NCI-H82 treated with DMSO at 0.1 percent for 48 hours (cell line): ENCODE measurements at regions not wholly inside any gene's neighbourhood (a gene's known extent, or its start where the extent isn't known, plus 50 kb on each side); places are given as distances from the start of the nearest gene placed in this dataset.
"Not testable (repeated sequence)": the region's sequence is repeated elsewhere in the genome, so short reads cannot be mapped to it uniquely, and the experiment has no call there.

Source experiments
- DNase-seq: peaks from one replicate; lab custom pipeline; 2025; ENCODE audit not compliant: unreplicated experiment; lab: John Stamatoyannopoulos, UW

GRCh38 chr14:106081721-106082120 is 555.3 kb downstream of the TMEM121 start:
- DNase-seq = not testable (repeated sequence)

GRCh38 chr14:106083082-106083481 is 556.7 kb downstream of the TMEM121 start:
- no peak for DNase-seq

- no peak for DNase-seq
These were observed 561.5 kb downstream of the TMEM121 start for GRCh38 chr14:106087837-106088236.

DNA sequence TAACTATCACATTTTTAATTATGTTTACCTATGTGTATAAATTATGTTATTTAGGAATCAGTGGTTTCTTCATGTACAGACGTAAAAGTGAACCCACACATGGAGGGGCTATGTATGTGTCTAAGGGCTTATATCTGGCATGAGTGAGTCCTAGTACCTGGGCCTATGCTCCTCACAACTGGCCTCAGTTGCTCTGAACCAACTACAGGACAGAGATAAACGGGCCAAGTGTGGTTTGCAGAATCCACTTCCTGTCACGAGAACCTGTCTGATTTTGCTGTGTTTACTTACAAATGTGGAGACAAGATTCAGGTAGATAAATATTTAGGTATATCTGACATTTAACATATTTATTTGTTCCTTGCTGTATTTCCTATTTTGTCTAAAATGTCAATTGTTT is 562.5 kb downstream of the TMEM121 start:
- DNase-seq = not testable (repeated sequence)

GRCh38 chr14:106094654-106095189 is 568.3 kb downstream of the TMEM121 start:
- DNase-seq = no peak

- no peak for DNase-seq
These were observed 581.3 kb downstream of the TMEM121 start for GRCh38 chr14:106107703-106108102.

DNA sequence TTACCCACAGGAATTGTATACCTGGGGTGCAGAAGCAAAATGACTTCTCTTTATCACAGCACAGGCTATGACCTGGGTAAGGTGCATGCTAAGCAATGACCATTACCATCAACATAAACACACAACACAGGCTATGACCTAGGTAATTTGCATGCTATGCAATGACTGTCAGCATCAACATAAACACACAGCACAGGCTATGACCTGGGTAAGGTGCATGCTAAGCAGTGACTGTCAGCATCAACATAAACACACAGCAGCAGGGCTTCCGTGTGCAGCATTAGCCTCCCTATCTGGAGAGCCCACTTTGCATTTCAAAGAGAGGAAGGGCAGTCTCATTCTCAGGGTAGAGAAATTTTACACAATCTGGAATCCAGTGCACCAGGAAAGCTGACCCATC is 583.0 kb downstream of the TMEM121 start:
- no peak for DNase-seq

- no peak for DNase-seq
These were observed 589.0 kb downstream of the TMEM121 start for GRCh38 chr14:106115401-106115800.

- not testable (repeated sequence) for DNase-seq
These were observed 590.1 kb downstream of the TMEM121 start for GRCh38 chr14:106116339-106116930.

DNA sequence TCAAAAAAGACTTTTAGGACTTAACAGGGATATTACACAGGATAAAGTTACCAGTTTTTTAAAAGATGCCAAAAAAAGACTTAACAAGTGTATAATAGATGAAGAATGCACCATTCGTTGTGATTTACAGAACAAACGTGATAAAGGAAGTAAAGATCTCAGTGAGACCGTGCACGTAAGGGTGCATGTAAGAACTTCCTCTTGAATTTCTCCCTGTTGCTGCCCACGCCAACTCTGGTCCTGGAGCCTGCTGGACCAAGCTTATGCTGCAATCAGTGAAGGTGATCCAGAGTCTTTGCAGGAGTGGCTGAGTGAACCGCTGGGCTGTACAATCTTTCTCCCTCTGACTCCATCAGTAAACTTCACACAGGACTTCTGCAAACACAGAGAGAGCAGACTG is 593.7 kb downstream of the TMEM121 start:
- no peak for DNase-seq

DNA sequence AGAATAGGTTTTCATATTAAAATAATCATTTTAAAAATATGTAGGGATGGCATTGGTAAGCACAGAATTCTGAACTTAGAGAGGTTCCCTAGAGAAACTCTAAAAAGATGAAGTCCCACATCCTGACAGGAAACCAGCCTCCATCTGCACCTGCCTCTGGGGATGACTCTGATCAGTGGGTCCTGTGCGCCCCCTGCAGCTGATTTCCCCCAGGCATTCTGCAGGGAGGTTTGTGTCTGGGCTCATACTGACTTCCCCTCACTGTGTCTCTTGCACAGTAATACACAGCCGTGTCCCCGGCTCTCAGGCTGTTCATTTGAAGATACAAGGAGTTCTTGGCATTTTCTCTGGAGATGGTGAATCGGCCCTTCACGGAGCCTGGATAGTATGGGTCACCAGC is 602.9 kb downstream of the TMEM121 start:
- DNase-seq = no peak

GRCh38 chr14:106129904-106130661 is 603.7 kb downstream of the TMEM121 start:
- DNase-seq = not testable (repeated sequence)

DNA sequence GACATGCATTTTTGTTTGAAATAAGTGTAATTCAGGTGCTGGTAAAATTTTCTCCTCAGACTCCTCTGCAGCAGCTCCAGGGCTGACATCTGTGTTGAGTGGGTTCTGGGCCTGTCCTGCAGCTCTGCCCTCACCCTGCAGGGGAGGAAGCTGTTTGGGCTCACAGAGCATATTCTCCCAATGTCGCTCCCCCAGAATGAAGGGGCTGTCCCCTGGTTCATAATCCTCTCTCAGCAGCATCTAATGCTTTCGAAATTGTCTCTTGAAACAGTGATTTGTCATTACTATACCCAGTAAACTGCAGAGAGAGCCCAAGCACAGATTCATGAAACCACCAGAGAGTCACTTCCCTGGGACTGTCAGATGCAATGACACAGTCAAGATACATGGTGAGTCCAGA is 606.7 kb downstream of the TMEM121 start:
- DNase-seq = not testable (repeated sequence)

- no peak for DNase-seq
These were observed 608.5 kb downstream of the TMEM121 start for GRCh38 chr14:106134886-106135285.

- no peak for DNase-seq
These were observed 615.1 kb downstream of the TMEM121 start for GRCh38 chr14:106141242-106142220.

DNA sequence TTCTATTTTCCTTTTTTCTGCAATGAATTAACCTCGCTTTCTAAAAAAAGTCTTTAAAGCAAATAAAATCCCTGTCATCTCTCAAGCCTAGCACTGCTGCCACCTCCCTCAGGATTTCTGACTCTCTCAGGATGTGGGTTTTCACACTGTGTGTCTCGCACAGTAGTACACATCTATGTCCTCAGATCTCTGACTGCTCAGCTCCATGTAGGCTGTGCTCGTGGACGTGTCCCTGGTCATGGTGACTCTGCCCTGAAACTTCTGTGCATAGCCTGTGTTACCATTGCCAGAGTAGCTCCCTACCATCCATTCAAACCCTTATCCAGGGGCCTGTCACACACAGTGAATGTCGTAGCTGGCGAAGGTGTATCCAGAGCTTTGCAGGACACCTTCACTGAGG is 619.3 kb downstream of the TMEM121 start:
- not testable (repeated sequence) for DNase-seq

DNA sequence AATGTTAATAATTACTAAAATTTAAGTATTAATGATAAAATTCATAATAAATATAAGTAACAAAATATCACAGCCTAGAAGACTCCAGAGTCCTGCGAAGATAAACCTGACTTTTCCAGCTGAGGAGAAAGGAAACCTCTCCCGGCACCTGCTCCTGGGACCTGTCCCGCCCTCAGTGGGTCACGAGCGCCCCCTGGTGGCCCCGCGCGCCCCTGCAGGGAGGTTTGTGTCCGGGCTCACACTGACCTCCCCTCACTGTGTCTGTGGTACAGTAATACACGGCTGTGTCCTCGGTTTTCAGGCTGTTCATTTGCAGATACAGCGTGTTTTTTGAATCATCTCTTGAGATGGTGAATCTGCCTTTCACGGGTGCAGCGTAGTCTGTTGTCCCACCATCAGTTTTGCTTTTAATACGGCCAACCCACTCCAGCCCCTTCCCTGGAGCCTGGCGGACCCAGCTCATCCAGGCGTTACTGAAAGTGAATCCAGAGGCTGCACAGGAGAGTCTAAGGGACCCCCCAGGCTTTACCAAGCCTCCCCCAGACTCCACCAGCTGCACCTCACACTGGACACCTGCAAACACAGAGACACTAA is 627.1 kb downstream of the TMEM121 start:
- not testable (repeated sequence) for DNase-seq

- DNase-seq = no peak
These were observed 636.9 kb downstream of the TMEM121 start for GRCh38 chr14:106163316-106163715.

DNA sequence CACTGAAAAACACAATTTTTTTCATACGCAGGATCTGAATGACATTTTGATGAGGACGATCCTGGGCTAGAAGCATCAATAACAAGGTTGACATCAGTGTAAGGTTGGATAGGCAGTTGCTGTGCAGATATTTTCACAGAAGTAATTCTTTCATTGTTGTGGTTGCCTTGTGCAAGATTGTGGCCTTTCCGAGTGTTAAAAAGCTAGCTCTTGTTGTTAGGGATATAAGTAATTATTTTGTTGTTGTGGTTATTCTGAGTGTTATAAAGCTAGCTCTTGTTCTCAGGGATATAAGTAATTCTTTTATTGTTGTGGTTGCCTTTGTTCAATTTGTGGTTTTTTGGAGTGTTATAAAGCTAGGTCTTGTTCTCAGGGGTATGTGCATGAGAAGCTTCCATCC is 637.4 kb downstream of the TMEM121 start:
- not testable (repeated sequence) for DNase-seq

DNA sequence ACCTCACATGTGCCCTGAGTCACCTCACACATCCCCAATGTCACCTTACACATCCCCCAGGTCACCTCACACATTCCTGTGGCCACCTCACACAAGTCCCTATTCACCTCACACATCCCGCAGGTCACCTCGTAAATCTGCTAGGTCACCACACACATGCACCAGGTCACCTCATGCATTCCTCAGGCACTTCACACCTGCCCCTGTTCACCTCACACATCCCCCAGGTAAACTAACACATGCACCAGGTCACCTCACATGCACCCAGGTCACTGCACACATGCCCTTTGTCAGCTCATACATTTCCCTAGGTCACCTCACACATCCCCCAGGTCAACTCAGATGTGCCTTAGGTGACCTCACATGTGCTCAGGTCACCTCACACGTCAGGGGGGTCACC is 639.8 kb downstream of the TMEM121 start:
- no peak for DNase-seq
